GM21381 (cell line): ENCODE measurements at regions not wholly inside any gene's neighbourhood (a gene's known extent, or its start where the extent isn't known, plus 50 kb on each side); places are given as distances from the start of the nearest gene placed in this dataset.
"Not testable (repeated sequence)": the region's sequence is repeated elsewhere in the genome, so short reads cannot be mapped to it uniquely, and the experiment has no call there.

ENCODE experiments used
- ATAC-seq: cut with Tn5 transposase; IDR thresholded peaks from one replicate; pipeline ENCODE4 v1.9.1; 2021; ENCODE audit warnings: mild to moderate bottlenecking, moderate library complexity; ENCODE audit not compliant: unreplicated experiment

- ATAC-seq = not testable (repeated sequence)
Measured at GRCh38 chr4:3954540-3955320, 188.5 kb downstream of the ADRA2C start.

GRCh38 chr4:3955321-3956164, 189.4 kb downstream of the ADRA2C start:
- ATAC-seq = peak; percentile 100

GRCh38 chr4:3956165-3956867, 190.1 kb downstream of the ADRA2C start:
- not testable (repeated sequence) for ATAC-seq

GRCh38 chr4:3961091-3961672, 195.0 kb downstream of the ADRA2C start:
- ATAC-seq = not testable (repeated sequence)

- ATAC-seq = not testable (repeated sequence)
Measured at GRCh38 chr4:3964572-3965278, 198.5 kb downstream of the ADRA2C start.

- ATAC-seq = not testable (repeated sequence)
Measured at GRCh38 chr4:3967204-3967603, 201.0 kb downstream of the ADRA2C start.

- not testable (repeated sequence) for ATAC-seq
Measured at GRCh38 chr4:3972626-3973025, 206.4 kb downstream of the ADRA2C start.

- ATAC-seq = not testable (repeated sequence)
Measured at GRCh38 chr4:3973581-3974200, 207.5 kb downstream of the ADRA2C start.

- ATAC-seq = not testable (repeated sequence)
Measured at GRCh38 chr4:3983518-3984125, 217.4 kb downstream of the ADRA2C start.

GRCh38 chr4:3984796-3985195, 218.6 kb downstream of the ADRA2C start:
- not testable (repeated sequence) for ATAC-seq

GRCh38 chr4:3986412-3986811, 220.2 kb downstream of the ADRA2C start:
- not testable (repeated sequence) for ATAC-seq

- ATAC-seq = not testable (repeated sequence)
Measured at GRCh38 chr4:3997386-3997785, 229.3 kb downstream of the OTOP1 start.

GRCh38 chr4:4004036-4004435, 222.7 kb downstream of the OTOP1 start:
- not testable (repeated sequence) for ATAC-seq

- not testable (repeated sequence) for ATAC-seq
Measured at GRCh38 chr4:4004702-4005101, 222.0 kb downstream of the OTOP1 start.

GRCh38 chr4:4006356-4006755, 220.4 kb downstream of the OTOP1 start:
- not testable (repeated sequence) for ATAC-seq

GRCh38 chr4:4019071-4019470, 207.7 kb downstream of the OTOP1 start:
- ATAC-seq = not testable (repeated sequence)

GRCh38 chr4:4021161-4021560, 205.6 kb downstream of the OTOP1 start:
- ATAC-seq = not testable (repeated sequence)

GRCh38 chr4:4026708-4027107, 200.0 kb downstream of the OTOP1 start:
- ATAC-seq = not testable (repeated sequence)

- ATAC-seq = not testable (repeated sequence)
Measured at GRCh38 chr4:4028752-4029151, 198.0 kb downstream of the OTOP1 start.
